Smooth muscle cell (in vitro differentiated cells): ENCODE measurements at regions not wholly inside any gene's neighbourhood (a gene's known extent, or its start where the extent isn't known, plus 50 kb on each side); places are given as distances from the start of the nearest gene placed in this dataset.
A peak's percentile ranks its signal among the peaks of the same experiment; 100 is the strongest.

Source experiments
- DNase-seq: peaks from one replicate; lab custom pipeline; 2025; ENCODE audit not compliant: unreplicated experiment; lab: John Stamatoyannopoulos, UW
- H2AFZ ChIP-seq: fragments of 200-600 bp; sonication (generic); 2 replicates; pipeline ENCODE4 v1.6.0; 2016; ENCODE audit warnings: antibody characterized with exemption, low read depth, mild to moderate bottlenecking
- H3F3A ChIP-seq: fragments of 200-600 bp; sonication (generic); 2 replicates; pipeline ENCODE4 v1.6.0; 2017; ENCODE audit warnings: antibody characterized with exemption, low read depth
- H3K27ac ChIP-seq: fragments of 200-600 bp; sonication (generic); 2 replicates; pipeline ENCODE4 v1.5.1; 2016; ENCODE audit warnings: low read depth, mild to moderate bottlenecking
- H3K27me3 ChIP-seq: fragments of 200-600 bp; sonication (generic); 2 replicates; pipeline ENCODE4 v1.6.1; 2016; ENCODE audit warnings: low read depth, mild to moderate bottlenecking
- H3K36me3 ChIP-seq: fragments of 200-600 bp; sonication (generic); 2 replicates; pipeline ENCODE4 v1.5.1; 2016; ENCODE audit warnings: low read depth
- H3K4me1 ChIP-seq: fragments of 200-600 bp; sonication (generic); 2 replicates; pipeline ENCODE4 v1.5.1; 2016; ENCODE audit warnings: low read depth
- H3K4me2 ChIP-seq: fragments of 200-600 bp; sonication (generic); 2 replicates; pipeline ENCODE4 v1.6.0; 2016; ENCODE audit warnings: mild to moderate bottlenecking
- H3K4me3 ChIP-seq: fragments of 200-600 bp; sonication (generic); 2 replicates; pipeline ENCODE4 v1.5.1; 2016; ENCODE audit warnings: mild to moderate bottlenecking
- H3K79me2 ChIP-seq: fragments of 200-600 bp; sonication (generic); 2 replicates; pipeline ENCODE4 v1.6.0; 2016; ENCODE audit warnings: low read depth, mild to moderate bottlenecking
- H3K9ac ChIP-seq: fragments of 200-600 bp; sonication (generic); 2 replicates; pipeline ENCODE4 v1.6.0; 2016; ENCODE audit warnings: low read depth
- H3K9me3 ChIP-seq: fragments of 200-600 bp; sonication (generic); replicated peaks from 2 replicates; pipeline ENCODE4 v1.5.1; 2016; ENCODE audit warnings: low read depth
- H4K20me1 ChIP-seq: fragments of 200-600 bp; sonication (generic); 2 replicates; pipeline ENCODE4 v1.6.0; 2016; ENCODE audit warnings: low read depth
- CTCF ChIP-seq: fragments of 200-600 bp; sonication (generic); IDR thresholded peaks from 2 replicates; pipeline ENCODE4 v1.5.1; 2017; ENCODE audit warnings: borderline replicate concordance, mild to moderate bottlenecking, antibody characterized with exemption; ENCODE audit not compliant: insufficient read depth, poor library complexity, severe bottlenecking
- WGBS: methylation state at CpG from one replicate; pipeline ENCODE4 v1.1.7; 2016; ENCODE audit warnings: low lambda C conversion rate; 5-methylcytosine and 5-hydroxymethylcytosine counted together

- no peaks in the 10 kb centered on the region for H3K9me3 ChIP-seq
- peaks cover 4% of the 10 kb centered on the region for H3K4me1 ChIP-seq
- H3K4me2 ChIP-seq: no peak overlapping the region
- no peaks in the 10 kb centered on the region for H3K27me3 ChIP-seq
- no peaks in the 10 kb centered on the region for H3K36me3 ChIP-seq
- H3F3A ChIP-seq: peaks cover 2% of the 10 kb centered on the region
- no peak overlapping the region for H3K4me3 ChIP-seq
- no peaks in the 10 kb centered on the region for H3K79me2 ChIP-seq
- no peak for TF ChIP-seq CTCF
- no peak for DNase-seq
- no peaks in the 10 kb centered on the region for H4K20me1 ChIP-seq
- no peak overlapping the region for H3K9ac ChIP-seq
- H2AFZ ChIP-seq: no peak overlapping the region
- H3K27ac ChIP-seq: no peak overlapping the region
- 94% methylated on average over 9 of the region's 9 CpGs for WGBS
These were observed 58.1 kb upstream of the FOXQ1 start for GRCh38 chr6:1253816-1254215.

- H3K9me3 ChIP-seq: no peaks in the 10 kb centered on the region
- no peak overlapping the region for H3K4me3 ChIP-seq
- no peaks in the 10 kb centered on the region for H3K79me2 ChIP-seq
- H3K9ac ChIP-seq: no peak overlapping the region
- peak overlapping the region; percentile 70 for H3K27ac ChIP-seq
- no peaks in the 10 kb centered on the region for H3K27me3 ChIP-seq
- DNase-seq: no peak
- peak overlapping the region; percentile 60 for H3K4me2 ChIP-seq
- H4K20me1 ChIP-seq: no peaks in the 10 kb centered on the region
- no peaks in the 10 kb centered on the region for H3K36me3 ChIP-seq
- TF ChIP-seq CTCF: no peak
- H3F3A ChIP-seq: peaks cover 2% of the 10 kb centered on the region
- 78% methylated on average over 13 of the region's 13 CpGs for WGBS
- peak overlapping the region; percentile 71 for H2AFZ ChIP-seq
- H3K4me1 ChIP-seq: peaks cover 4% of the 10 kb centered on the region
These were observed 60.4 kb upstream of the FOXQ1 start for GRCh38 chr6:1251198-1252155.

- Histone ChIP-seq H3K27me3 (no peaks in the 10 kb centered on the region), H3K4me3 (no peak overlapping the region), H3K4me2 (peak overlapping the region; percentile 37), H3K79me2 (no peaks in the 10 kb centered on the region), H3K27ac (peak overlapping the region; percentile 70), H3K36me3 (no peaks in the 10 kb centered on the region), H3K9ac (no peak overlapping the region), H2AFZ (peak overlapping the region; percentile 71), H3K9me3 (no peaks in the 10 kb centered on the region), H4K20me1 (no peaks in the 10 kb centered on the region), H3K4me1 (peaks cover 4% of the 10 kb centered on the region), H3F3A (peaks cover 2% of the 10 kb centered on the region)
- TF ChIP-seq CTCF: no peak
- DNase-seq: no peak
- 59% methylated on average over 12 of the region's 12 CpGs for WGBS
These were observed 61.3 kb upstream of the FOXQ1 start for GRCh38 chr6:1250489-1251197.
